HepG2 (cell line): ENCODE measurements at regions not wholly inside any gene's neighbourhood (a gene's known extent, or its start where the extent isn't known, plus 50 kb on each side); places are given as distances from the start of the nearest gene placed in this dataset.

Experiments
- CAMTA2 ChIP-seq: sonication (generic); formaldehyde crosslinking; IDR thresholded peaks from 2 replicates; pipeline ENCODE4 v1.4.0; 2020; ENCODE audit warnings: mild to moderate bottlenecking, missing genetic modification reagents, borderline replicate concordance
- CTCF ChIP-seq: sonication (generic); formaldehyde crosslinking; IDR thresholded peaks from 2 replicates; pipeline ENCODE4 v1.5.0; 2020; ENCODE audit warnings: mild to moderate bottlenecking, missing genetic modification reagents, moderate library complexity
- GZF1 ChIP-seq: sonication (generic); formaldehyde crosslinking; IDR thresholded peaks from 2 replicates; pipeline ENCODE4 v1.5.1; 2020; ENCODE audit warnings: mild to moderate bottlenecking, missing genetic modification reagents
- KMT2A ChIP-seq: sonication (generic); formaldehyde crosslinking; IDR thresholded peaks from 2 replicates; pipeline ENCODE4 v1.4.0; 2020; ENCODE audit warnings: missing genetic modification reagents
- MTF1 ChIP-seq: sonication (generic); formaldehyde crosslinking; IDR thresholded peaks from 2 replicates; pipeline ENCODE4 v1.5.0; 2020; ENCODE audit warnings: missing genetic modification reagents
- NFYB ChIP-seq: sonication (generic); formaldehyde crosslinking; IDR thresholded peaks from 2 replicates; pipeline ENCODE4 v1.4.0; 2020; ENCODE audit warnings: missing genetic modification reagents
- POLR2AphosphoS5 ChIP-seq: IDR thresholded peaks from 2 replicates; pipeline ENCODE4 v1.6.1; 2012; ENCODE audit warnings: low read depth, low read length
- ZNF253 ChIP-seq: sonication (generic); formaldehyde crosslinking; IDR thresholded peaks from 2 replicates; pipeline ENCODE4 v1.8.0; 2022; ENCODE audit warnings: mild to moderate bottlenecking, missing genetic modification reagents, borderline replicate concordance

- no peak for TF ChIP-seq MTF1
- TF ChIP-seq NFYB, result no peak
- no peak for TF ChIP-seq GZF1 (CRISPR knock-in tag)
- TF ChIP-seq CAMTA2 (CRISPR knock-in tag), result no peak
- TF ChIP-seq POLR2AphosphoS5, result no peak
- no peak for TF ChIP-seq KMT2A
- no peak for TF ChIP-seq CTCF
- TF ChIP-seq ZNF253 (CRISPR knock-in tag), result no peak
These were observed 313.5 kb downstream of the RPLP1 start for GRCh38 chr15:69766156-69766555.
